ENCODE measurements at regions not wholly inside any gene's neighbourhood (a gene's known extent, or its start where the extent isn't known, plus 50 kb on each side); places are given as distances from the start of the nearest gene placed in this dataset.

DNA sequence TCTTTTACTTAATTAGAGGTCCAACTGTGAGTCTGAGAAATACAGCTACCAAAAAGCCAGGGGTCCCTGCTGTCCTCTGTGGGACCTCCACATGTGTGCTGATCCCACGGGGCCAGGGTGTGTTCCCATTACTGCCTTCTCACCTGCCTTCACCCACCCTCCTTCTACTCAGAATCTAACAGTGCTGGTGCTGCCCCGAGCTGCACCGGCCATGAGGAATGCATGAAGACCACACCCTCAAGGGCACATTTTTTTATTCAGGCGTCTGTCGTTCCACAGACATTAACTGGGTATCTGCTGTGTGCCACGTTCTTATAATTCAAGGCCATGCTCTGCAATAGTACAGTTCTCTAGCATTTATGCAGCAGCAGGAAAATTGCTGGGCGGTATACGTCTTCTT is 188.5 kb upstream of the PFKP start:
- no peak overlapping the region for H3K4me3 ChIP-seq (ENCODE audit: low read depth, low read length)
- no peak for TF ChIP-seq CTCF (IDR thresholded peaks at IDR 0.05; ENCODE audit: insufficient read depth, low read length)
- DNase-seq (ENCODE audit: low read depth): no peak

- no peak overlapping the region for H3K4me3 ChIP-seq (ENCODE audit: low read depth, low read length)
- no peak for DNase-seq (ENCODE audit: low read depth)
- no peak for TF ChIP-seq CTCF (IDR thresholded peaks at IDR 0.05; ENCODE audit: insufficient read depth, low read length)
Measured at GRCh38 chr10:2876032-2876431, 191.3 kb upstream of the PFKP start.

GRCh38 chr10:2874963-2875362 is 192.4 kb upstream of the PFKP start:
- no peak for TF ChIP-seq CTCF (IDR thresholded peaks at IDR 0.05; ENCODE audit: insufficient read depth, low read length)
- H3K4me3 ChIP-seq (ENCODE audit: low read depth, low read length): no peak overlapping the region

DNA sequence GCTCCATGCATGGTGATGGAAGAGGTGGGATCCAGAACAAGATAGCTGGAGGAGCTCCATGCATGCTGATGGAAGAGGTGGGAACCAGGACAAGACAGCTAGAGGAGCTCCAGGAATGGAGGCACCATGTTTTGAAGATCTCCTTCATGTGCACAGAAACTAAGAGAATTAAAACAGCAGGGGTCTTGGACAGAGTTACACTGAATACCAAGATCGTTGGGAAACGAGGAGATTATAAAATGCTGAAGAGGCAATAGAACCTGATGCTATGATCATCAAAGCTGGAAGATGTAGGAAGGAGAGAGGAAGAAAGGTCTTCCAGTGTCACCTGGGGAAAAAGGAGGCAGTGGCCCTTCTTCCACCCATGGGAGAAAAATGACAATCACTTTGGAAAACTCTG is 193.6 kb upstream of the PFKP start:
- DNase-seq (ENCODE audit: low read depth): no peak
- TF ChIP-seq CTCF (IDR thresholded peaks at IDR 0.05; ENCODE audit: insufficient read depth, low read length): no peak
- H3K4me3 ChIP-seq (ENCODE audit: low read depth, low read length): no peak overlapping the region

More at GRCh38 chr10:2874963-2875362, 192.4 kb upstream of the PFKP start:
- DNase-seq (ENCODE audit: low read depth): no peak

DNA sequence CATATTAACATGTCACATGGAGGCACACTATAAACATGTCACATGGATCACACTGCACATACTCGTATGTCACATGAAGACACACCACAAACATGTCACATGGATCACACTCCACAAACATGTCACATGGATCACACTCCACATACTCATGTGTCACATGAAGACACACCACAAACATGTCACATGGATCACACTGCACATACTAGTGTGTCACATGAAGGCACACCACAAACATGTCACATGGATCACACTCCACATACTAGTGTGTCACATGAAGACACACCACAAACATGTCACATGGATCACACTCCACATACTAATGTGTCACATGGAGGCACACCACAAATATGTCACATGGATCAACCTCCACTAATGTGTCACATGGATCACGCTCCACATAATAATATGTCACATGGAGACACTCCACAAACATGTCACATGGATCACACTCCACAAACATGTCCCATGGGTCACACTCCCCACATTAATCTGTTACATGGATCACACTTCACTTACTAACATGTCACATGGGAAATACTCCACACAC is 195.6 kb upstream of the PFKP start:
- no peak for TF ChIP-seq CTCF (IDR thresholded peaks at IDR 0.05; ENCODE audit: insufficient read depth, low read length)
- no peak overlapping the region for H3K4me3 ChIP-seq (ENCODE audit: low read depth, low read length)
- no peak for DNase-seq (ENCODE audit: low read depth)

DNA sequence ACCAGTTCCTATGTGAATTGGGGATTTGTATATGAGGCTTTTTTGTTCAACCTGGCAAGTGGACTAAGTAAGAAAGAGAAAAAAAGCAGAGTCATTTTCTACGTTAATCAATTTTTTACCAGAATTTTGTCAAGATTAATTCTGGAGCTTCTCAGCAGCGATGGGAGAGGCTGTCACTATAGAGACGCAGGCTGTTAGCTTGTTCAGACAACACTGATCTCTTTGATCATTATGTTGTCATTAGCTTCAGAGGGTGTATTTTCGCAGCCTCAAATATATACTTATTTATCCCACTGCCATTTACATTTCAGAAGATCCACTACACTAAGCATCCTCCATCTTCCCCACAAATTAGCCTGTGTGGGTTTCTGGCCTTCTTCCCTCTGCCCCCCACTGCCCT is 196.7 kb upstream of the PFKP start:
- no peak for TF ChIP-seq CTCF (IDR thresholded peaks at IDR 0.05; ENCODE audit: insufficient read depth, low read length)
- H3K4me3 ChIP-seq (ENCODE audit: low read depth, low read length): no peak overlapping the region
- no peak for DNase-seq (ENCODE audit: low read depth)

DNA sequence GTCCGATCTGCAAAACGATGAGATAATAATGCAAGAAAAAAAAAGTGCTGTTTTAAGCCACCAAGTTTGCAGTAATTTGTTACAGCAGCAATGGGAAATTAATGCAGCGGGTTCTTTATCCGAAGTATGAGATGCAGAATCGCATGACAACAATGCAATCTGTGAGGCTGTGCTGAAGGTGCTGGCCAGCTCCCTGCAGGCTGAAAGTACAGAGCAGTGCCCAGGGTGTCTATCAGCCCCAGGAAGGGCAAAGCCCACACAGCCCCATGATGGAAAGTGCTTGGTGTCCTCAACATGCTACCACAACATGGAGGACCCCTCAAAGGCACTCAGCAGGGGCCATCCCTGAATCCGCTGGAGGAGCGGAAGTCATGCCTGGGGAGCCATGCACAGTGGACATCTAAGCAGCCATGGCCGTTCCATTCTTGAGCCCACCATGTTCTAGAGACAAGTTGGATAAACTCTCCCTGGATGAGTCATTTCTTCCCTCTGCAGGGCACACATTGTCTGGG is 199.5 kb upstream of the PFKP start:
- no peak for TF ChIP-seq CTCF (IDR thresholded peaks at IDR 0.05; ENCODE audit: insufficient read depth, low read length)
- no peak overlapping the region for H3K4me3 ChIP-seq (ENCODE audit: low read depth, low read length)
- no peak for DNase-seq (ENCODE audit: low read depth)
